Sigmoid colon (tissue), 6 donors: ENCODE measurements at regions not wholly inside any gene's neighbourhood (a gene's known extent, or its start where the extent isn't known, plus 50 kb on each side); places are given as distances from the start of the nearest gene placed in this dataset.

ENCODE experiments used
- DNase-seq: peaks from one replicate; pipeline ENCODE4 v3.0.0-alpha.2; 2019
- H3K27ac ChIP-seq, 4 donors: fragments of 200-600 bp; sonication (generic); one replicate each; pipeline ENCODE4 v1.5.1; 2016 to 2019; ENCODE audit warnings: mild to moderate bottlenecking in 1 of 4
- H3K27me3 ChIP-seq, 3 donors: fragments of 200-600 bp; sonication (generic); one replicate each; pipeline ENCODE4 v1.5.1; 2019; ENCODE audit warnings: mild to moderate bottlenecking in 1 of 3
- H3K36me3 ChIP-seq, 4 donors: fragments of 200-600 bp; sonication (generic); one replicate each; pipeline ENCODE4 v1.5.1; 2016 to 2019
- H3K4me1 ChIP-seq, 4 donors: fragments of 200-600 bp; sonication (generic); one replicate each; pipeline ENCODE4 v1.5.1; 2017 to 2019
- H3K4me3 ChIP-seq, 4 donors: fragments of 200-600 bp; sonication (generic); one replicate each; pipeline ENCODE4 v1.5.1; 2017 to 2019; ENCODE audit warnings: mild to moderate bottlenecking in 2 of 4, moderate library complexity in 1 of 4
- H3K9me3 ChIP-seq, 4 donors: fragments of 200-600 bp in 3 of 4; sonication (generic) in 3 of 4; one replicate each; pipeline versions ENCODE4 v1.5.1 to v1.6.1; 2013 to 2019
- EP300 ChIP-seq, 4 donors: sonication (generic); formaldehyde crosslinking; IDR thresholded peaks; one replicate each; pipeline ENCODE4 v1.6.1; 2017; ENCODE audit warnings: antibody characterized with exemption in 4 of 4
- POLR2A ChIP-seq, 2 donors: fragments of 450-650 bp; IDR thresholded peaks; one replicate each; pipeline ENCODE4 v1.6.1; 2016; ENCODE audit warnings: antibody characterized with exemption in 2 of 2, mild to moderate bottlenecking in 2 of 2, moderate library complexity in 2 of 2
- POLR2AphosphoS5 ChIP-seq, 4 donors: sonication (generic); formaldehyde crosslinking; IDR thresholded peaks; one replicate each; pipeline ENCODE4 v1.6.1; 2017; ENCODE audit warnings: antibody characterized with exemption in 4 of 4
- WGBS, 2 donors: extraction: QIAGEN DNeasy Blood & Tissue Kit; methylation state at CpG; one replicate each; pipeline ENCODE4 v1.1.7; 2013; 5-methylcytosine and 5-hydroxymethylcytosine counted together
- intact Hi-C: fragments of 100-400 bp; cut with DNase I; formaldehyde crosslinking; loops from one replicate; pipeline ENCODE4 v1.15.1; 2023
- TF ChIP-seq, protein P1 (sequence below), 4 experiments: fragments of 450-650 bp in 3 of 4; fragments of 200-600 bp in 1 of 4; IDR thresholded peaks; one replicate each; pipeline ENCODE4 v1.5.1; 2016 to 2019; ENCODE audit warnings: antibody characterized with exemption in 4 of 4, mild to moderate bottlenecking in 3 of 4, moderate library complexity in 2 of 4
- donor health status: healthy with polysubstance abuse.
- donor health status: healthy.

DNA sequence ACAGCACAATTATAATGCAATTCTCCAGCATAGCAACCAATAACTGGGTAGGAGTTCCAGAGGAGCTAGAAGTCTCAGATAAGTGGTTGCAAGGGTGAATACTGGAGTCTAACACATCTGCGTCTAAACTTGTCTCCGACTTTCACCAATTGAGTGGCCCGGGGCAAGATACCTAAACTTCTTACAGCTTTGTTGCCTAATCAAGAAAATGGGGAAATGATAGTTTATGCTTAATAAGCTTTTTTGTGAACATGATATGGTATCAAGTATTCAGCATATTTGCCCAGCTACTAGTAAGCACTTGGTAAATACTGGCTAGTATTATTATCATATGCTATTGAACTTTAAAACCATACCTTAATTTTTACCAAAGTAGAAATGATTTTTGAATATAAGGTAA, 183.5 kb downstream of the KCNJ2 start:
- no peaks in the 10 kb centered on the region for H3K27me3 ChIP-seq
- no peak for DNase-seq
- H3K36me3 ChIP-seq: no peaks in the 10 kb centered on the region
- no peak overlapping the region for H3K4me3 ChIP-seq
- WGBS, 2 donors: 93 to 98% methylated on average over 3 of the region's 3 CpGs
- H3K4me1 ChIP-seq: no peaks in the 10 kb centered on the region
- H3K27ac ChIP-seq: no peak overlapping the region
- TF ChIP-seq POLR2AphosphoS5 (IDR thresholded peaks at IDR 0.05) (no peak), POLR2A (IDR thresholded peaks at IDR 0.05) (no peak), EP300 (IDR thresholded peaks at IDR 0.05) (no peak)
- TF ChIP-seq, protein P1, sequence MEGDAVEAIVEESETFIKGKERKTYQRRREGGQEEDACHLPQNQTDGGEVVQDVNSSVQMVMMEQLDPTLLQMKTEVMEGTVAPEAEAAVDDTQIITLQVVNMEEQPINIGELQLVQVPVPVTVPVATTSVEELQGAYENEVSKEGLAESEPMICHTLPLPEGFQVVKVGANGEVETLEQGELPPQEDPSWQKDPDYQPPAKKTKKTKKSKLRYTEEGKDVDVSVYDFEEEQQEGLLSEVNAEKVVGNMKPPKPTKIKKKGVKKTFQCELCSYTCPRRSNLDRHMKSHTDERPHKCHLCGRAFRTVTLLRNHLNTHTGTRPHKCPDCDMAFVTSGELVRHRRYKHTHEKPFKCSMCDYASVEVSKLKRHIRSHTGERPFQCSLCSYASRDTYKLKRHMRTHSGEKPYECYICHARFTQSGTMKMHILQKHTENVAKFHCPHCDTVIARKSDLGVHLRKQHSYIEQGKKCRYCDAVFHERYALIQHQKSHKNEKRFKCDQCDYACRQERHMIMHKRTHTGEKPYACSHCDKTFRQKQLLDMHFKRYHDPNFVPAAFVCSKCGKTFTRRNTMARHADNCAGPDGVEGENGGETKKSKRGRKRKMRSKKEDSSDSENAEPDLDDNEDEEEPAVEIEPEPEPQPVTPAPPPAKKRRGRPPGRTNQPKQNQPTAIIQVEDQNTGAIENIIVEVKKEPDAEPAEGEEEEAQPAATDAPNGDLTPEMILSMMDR (IDR thresholded peaks at IDR 0.05): no peak
- no peaks in the 10 kb centered on the region for H3K9me3 ChIP-seq
- intact Hi-C loops: no loop called here

DNA sequence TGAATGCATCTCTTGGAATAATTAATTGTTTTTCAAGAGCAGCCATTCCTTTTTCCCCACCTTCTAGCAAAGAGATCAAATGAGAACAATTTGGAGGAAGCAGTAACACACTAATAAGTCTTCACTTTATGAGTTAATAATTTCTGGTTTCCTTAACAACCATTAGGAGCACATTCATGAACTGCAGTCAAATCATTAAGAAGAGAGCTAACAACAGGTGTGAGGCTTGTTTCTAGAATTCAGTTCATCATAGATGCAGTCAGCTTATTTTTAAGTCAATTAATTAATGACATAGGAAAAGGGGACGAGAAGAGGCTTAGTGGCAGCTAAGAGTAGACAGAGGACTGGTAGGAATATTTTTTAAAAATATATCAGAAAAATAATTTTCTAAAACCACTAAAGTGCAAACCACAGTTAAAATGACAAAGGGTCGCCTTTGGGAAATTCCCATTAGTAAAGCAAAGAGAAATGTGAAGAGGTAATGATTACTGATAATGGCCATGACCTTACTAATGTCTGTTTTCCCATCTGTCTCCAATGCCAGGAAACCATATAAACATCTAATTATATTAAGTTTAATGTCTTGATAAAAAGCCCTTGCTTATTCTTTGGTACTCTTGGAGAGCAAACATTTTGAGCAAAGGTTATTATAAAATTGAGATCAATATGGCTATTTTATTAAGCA, 184.2 kb downstream of the KCNJ2 start:
- WGBS, 2 donors: 86 to 90% methylated on average over 2 of the region's 2 CpGs
- Histone ChIP-seq H3K27me3 (no peaks in the 10 kb centered on the region), H3K4me3 (no peak overlapping the region), H3K4me1 (no peaks in the 10 kb centered on the region), H3K27ac (no peak overlapping the region), H3K36me3 (no peaks in the 10 kb centered on the region), H3K9me3 (no peaks in the 10 kb centered on the region)
- TF ChIP-seq EP300 (IDR thresholded peaks at IDR 0.05): no peak
- TF ChIP-seq, protein P1 (IDR thresholded peaks at IDR 0.05): no peak
- no peak for TF ChIP-seq POLR2A (IDR thresholded peaks at IDR 0.05)
- TF ChIP-seq POLR2AphosphoS5 (IDR thresholded peaks at IDR 0.05): no peak
- DNase-seq: no peak
- intact Hi-C loops: no loop called here

DNA sequence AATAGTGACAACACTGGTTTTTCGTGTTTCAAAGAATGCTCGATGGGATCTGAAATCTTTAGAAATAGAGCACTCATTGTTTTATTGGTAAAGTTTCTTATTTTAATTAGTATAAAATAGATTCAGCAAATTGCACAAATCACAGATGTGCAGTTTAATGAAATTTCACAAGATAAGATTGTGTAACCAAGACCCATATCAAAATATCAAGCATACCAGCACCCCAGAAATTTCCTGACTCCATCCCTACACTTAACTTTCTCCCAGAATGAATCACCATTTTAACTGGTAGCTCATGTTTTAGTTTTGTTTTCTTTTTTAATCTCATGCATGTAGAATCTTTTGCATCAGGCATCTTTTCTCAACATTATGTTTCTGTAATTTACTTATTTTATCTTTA, 185.9 kb downstream of the KCNJ2 start:
- TF ChIP-seq EP300 (IDR thresholded peaks at IDR 0.05) (no peak), POLR2AphosphoS5 (IDR thresholded peaks at IDR 0.05) (no peak), POLR2A (IDR thresholded peaks at IDR 0.05) (no peak)
- TF ChIP-seq, protein P1 (IDR thresholded peaks at IDR 0.05): no peak
- Histone ChIP-seq H3K4me1 (no peaks in the 10 kb centered on the region), H3K27me3 (no peaks in the 10 kb centered on the region), H3K36me3 (no peaks in the 10 kb centered on the region), H3K4me3 (no peak overlapping the region), H3K9me3 (no peaks in the 10 kb centered on the region), H3K27ac (no peak overlapping the region)
- DNase-seq: no peak
- intact Hi-C loops: no loop called here
- WGBS, 2 donors: 84 to 87% methylated on average over 2 of the region's 2 CpGs

DNA sequence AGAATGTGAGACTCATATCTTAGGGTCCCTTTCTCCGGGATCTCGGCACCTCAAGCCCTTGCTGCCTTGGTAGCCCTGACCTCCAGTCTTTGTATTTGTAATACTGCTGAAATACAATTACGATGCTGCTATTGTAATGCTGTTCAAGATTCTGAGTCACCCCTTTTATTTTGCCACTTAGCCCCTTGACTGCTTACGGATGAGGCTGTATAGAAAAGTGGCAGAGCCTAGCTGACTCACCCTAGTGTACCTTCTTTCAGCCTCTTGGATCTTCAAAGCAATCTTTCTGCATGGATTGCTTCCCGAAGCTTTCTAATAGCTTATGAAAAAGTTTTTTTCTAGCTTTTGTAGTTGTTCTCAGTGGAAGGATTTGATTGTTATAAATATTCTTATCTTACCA, 187.9 kb downstream of the KCNJ2 start:
- WGBS, 2 donors: 94% methylated on average over 5 of the region's 5 CpGs
- DNase-seq: no peak
- H3K4me3 ChIP-seq: no peak overlapping the region
- H3K27me3 ChIP-seq: no peaks in the 10 kb centered on the region
- H3K9me3 ChIP-seq: no peaks in the 10 kb centered on the region
- H3K27ac ChIP-seq: no peak overlapping the region
- intact Hi-C loops: no loop called here
- TF ChIP-seq, protein P1 (IDR thresholded peaks at IDR 0.05): no peak
- no peak for TF ChIP-seq POLR2A (IDR thresholded peaks at IDR 0.05)
- TF ChIP-seq EP300 (IDR thresholded peaks at IDR 0.05): no peak
- no peak for TF ChIP-seq POLR2AphosphoS5 (IDR thresholded peaks at IDR 0.05)
- no peaks in the 10 kb centered on the region for H3K4me1 ChIP-seq
- H3K36me3 ChIP-seq: no peaks in the 10 kb centered on the region

DNA sequence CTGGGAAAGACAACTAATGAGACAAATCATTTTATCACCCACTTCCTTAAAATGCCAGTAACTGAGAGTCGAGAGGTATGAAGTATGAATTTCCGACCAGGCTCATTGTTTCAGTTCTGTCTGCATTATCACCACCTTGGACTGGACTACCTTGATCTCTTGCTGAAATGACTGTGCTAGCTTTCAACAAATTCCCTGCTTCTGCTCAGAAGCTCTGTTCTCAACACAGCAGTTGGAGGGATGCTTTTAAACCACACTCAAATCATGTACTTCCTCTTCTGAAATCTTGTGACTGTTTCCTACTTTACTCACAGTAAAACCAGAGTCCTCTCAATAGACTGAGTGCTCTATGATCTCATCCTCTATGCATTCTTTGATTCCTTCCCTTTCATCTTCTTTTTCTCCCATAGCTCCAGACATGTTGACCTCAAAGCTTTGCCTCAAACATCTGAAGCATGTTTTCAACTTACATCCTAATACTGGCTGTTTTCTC, 195.8 kb downstream of the KCNJ2 start:
- no peaks in the 10 kb centered on the region for H3K4me1 ChIP-seq
- H3K27ac ChIP-seq: no peak overlapping the region
- no peaks in the 10 kb centered on the region for H3K36me3 ChIP-seq
- no peaks in the 10 kb centered on the region for H3K27me3 ChIP-seq
- DNase-seq: no peak
- intact Hi-C loops: no loop called here
- 7 to 21% methylated on average over 2 of the region's 2 CpGs for WGBS, 2 donors
- H3K9me3 ChIP-seq: no peaks in the 10 kb centered on the region
- H3K4me3 ChIP-seq: no peak overlapping the region
- no peak for TF ChIP-seq POLR2A (IDR thresholded peaks at IDR 0.05)
- TF ChIP-seq, protein P1 (IDR thresholded peaks at IDR 0.05): no peak
- TF ChIP-seq POLR2AphosphoS5 (IDR thresholded peaks at IDR 0.05): no peak
- TF ChIP-seq EP300 (IDR thresholded peaks at IDR 0.05): no peak
